GM10266 (cell line): ENCODE measurements at regions not wholly inside any gene's neighbourhood (a gene's known extent, or its start where the extent isn't known, plus 50 kb on each side); places are given as distances from the start of the nearest gene placed in this dataset.

Experiments used
- DNase-seq: peaks from one replicate; pipeline ENCODE4 v3.0.0; 2012; ENCODE audit errors: extremely low spot score
- CTCF ChIP-seq: IDR thresholded peaks from 2 replicates; pipeline ENCODE4 v1.5.1; 2012; ENCODE audit warnings: mild to moderate bottlenecking, low read depth; ENCODE audit not compliant: control insufficient read depth, insufficient read depth; ENCODE audit errors: missing control alignments

GRCh38 chr12:127430401-127430800 is 836.6 kb upstream of the TMEM132C start:
- TF ChIP-seq CTCF = no peak
- DNase-seq = no peak

- DNase-seq = no peak
- TF ChIP-seq CTCF = no peak
Measured at GRCh38 chr12:127431177-127431576, 835.8 kb upstream of the TMEM132C start.

- TF ChIP-seq CTCF = no peak
- no peak for DNase-seq
Measured at GRCh38 chr12:127431594-127431993, 835.4 kb upstream of the TMEM132C start.

- no peak for TF ChIP-seq CTCF
- DNase-seq = no peak
Measured at GRCh38 chr12:127435439-127435838, 831.5 kb upstream of the TMEM132C start.

GRCh38 chr12:127438512-127439244 is 828.3 kb upstream of the TMEM132C start:
- TF ChIP-seq CTCF = no peak
- DNase-seq = no peak

GRCh38 chr12:127445581-127446139 is 821.3 kb upstream of the TMEM132C start:
- TF ChIP-seq CTCF = no peak
- DNase-seq = no peak

GRCh38 chr12:127448906-127449305 is 818.1 kb upstream of the TMEM132C start:
- TF ChIP-seq CTCF = no peak
- no peak for DNase-seq
